GM23338 (cell line): ENCODE measurements at regions not wholly inside any gene's neighbourhood (a gene's known extent, or its start where the extent isn't known, plus 50 kb on each side); places are given as distances from the start of the nearest gene placed in this dataset.

Source experiments
- ATAC-seq: fragments of 200-7000 bp; cut with Tn5 transposase; 3 replicates; pipeline ENCODE4 v1.9.1; 2020
- DNase-seq: peaks from one replicate; pipeline ENCODE4 v3.0.0-alpha.2; 2015; ENCODE audit warnings: low spot score
- H2AFZ ChIP-seq: fragments of 200-600 bp; sonication (generic); 2 replicates; pipeline ENCODE4 v1.8.0; 2016; ENCODE audit warnings: antibody characterized with exemption, mild to moderate bottlenecking, moderate library complexity
- H3F3A ChIP-seq: fragments of 200-600 bp; sonication (generic); replicated peaks from 2 replicates; pipeline ENCODE4 v1.8.0; 2017; ENCODE audit warnings: antibody characterized with exemption, mixed run types, low read depth
- H3K27ac ChIP-seq: fragments of 200-600 bp; sonication (generic); 2 replicates; pipeline ENCODE4 v1.6.1; 2016; ENCODE audit warnings: low read depth
- H3K27me3 ChIP-seq: fragments of 200-600 bp; sonication (generic); 2 replicates; pipeline ENCODE4 v1.8.0; 2016; ENCODE audit warnings: mild to moderate bottlenecking, mixed run types, moderate library complexity; ENCODE audit not compliant: insufficient read depth
- H3K36me3 ChIP-seq: fragments of 200-600 bp; sonication (generic); 2 replicates; pipeline ENCODE4 v1.8.0; 2016; ENCODE audit warnings: mild to moderate bottlenecking; ENCODE audit not compliant: insufficient read depth
- H3K4me1 ChIP-seq: fragments of 200-600 bp; sonication (generic); 2 replicates; pipeline ENCODE4 v1.8.0; 2016; ENCODE audit warnings: mild to moderate bottlenecking, moderate library complexity; ENCODE audit not compliant: insufficient read depth
- H3K4me2 ChIP-seq: fragments of 200-600 bp; sonication (generic); 2 replicates; pipeline ENCODE4 v1.7.1; 2017; ENCODE audit warnings: mixed run types
- H3K4me3 ChIP-seq: fragments of 200-600 bp; sonication (generic); 2 replicates; pipeline ENCODE4 v1.6.1; 2016; ENCODE audit warnings: mixed run types
- H3K79me2 ChIP-seq: fragments of 200-600 bp; sonication (generic); replicated peaks from 2 replicates; pipeline ENCODE4 v1.8.0; 2017; ENCODE audit warnings: mild to moderate bottlenecking; ENCODE audit not compliant: insufficient read depth
- H3K9me2 ChIP-seq: fragments of 200-600 bp; sonication (generic); 2 replicates; pipeline ENCODE4 v1.8.0; 2017; ENCODE audit not compliant: insufficient read depth
- H4K20me1 ChIP-seq: fragments of 200-600 bp; sonication (generic); replicated peaks from 2 replicates; pipeline ENCODE4 v1.8.0; 2017; ENCODE audit warnings: mild to moderate bottlenecking; ENCODE audit not compliant: insufficient read depth
- H3K27ac Mint-ChIP-seq: 2 replicates; pipeline ENCODE4 v1.8.0; 2020; ENCODE audit warnings: inconsistent platforms, mild to moderate bottlenecking, moderate library complexity, mixed read lengths
- H3K27me3 Mint-ChIP-seq: 3 replicates; pipeline ENCODE4 v1.8.0; 2022; ENCODE audit warnings: low read depth, mild to moderate bottlenecking, moderate library complexity, mixed read lengths, inconsistent platforms; ENCODE audit not compliant: insufficient read depth, poor library complexity
- H3K36me3 Mint-ChIP-seq: 3 replicates; pipeline ENCODE4 v1.8.0; 2021; ENCODE audit warnings: low read depth, mild to moderate bottlenecking, inconsistent platforms, moderate library complexity, mixed read lengths
- H3K4me1 Mint-ChIP-seq: 3 replicates; pipeline ENCODE4 v1.8.0; 2020; ENCODE audit warnings: mild to moderate bottlenecking, inconsistent platforms, mixed read lengths
- H3K4me3 Mint-ChIP-seq: 3 replicates; pipeline ENCODE4 v1.8.0; 2021; ENCODE audit warnings: moderate library complexity, mild to moderate bottlenecking, inconsistent platforms, mixed read lengths
- H3K9me3 Mint-ChIP-seq: 3 replicates; pipeline ENCODE4 v1.8.0; 2020; ENCODE audit warnings: moderate library complexity, mild to moderate bottlenecking, inconsistent platforms, mixed read lengths
- CREB1 ChIP-seq: fragments of 250-450 bp; sonication (Bioruptor Pico); IDR thresholded peaks from 2 replicates; pipeline ENCODE4 v1.5.0; 2020; ENCODE audit warnings: low read depth, mild to moderate bottlenecking, moderate library complexity
- EZH2 ChIP-seq: fragments of 200-600 bp; sonication (generic); IDR thresholded peaks from one replicate; pipeline ENCODE4 v1.8.0; 2017; ENCODE audit warnings: antibody characterized with exemption, mild to moderate bottlenecking, low read depth; ENCODE audit not compliant: unreplicated experiment
- JUNB ChIP-seq: IDR thresholded peaks from one replicate; pipeline ENCODE4 v1.6.1; 2016; ENCODE audit warnings: antibody characterized with exemption; ENCODE audit not compliant: unreplicated experiment
- NANOG ChIP-seq: IDR thresholded peaks from 2 replicates; pipeline ENCODE4 v1.6.1; 2016; ENCODE audit warnings: antibody characterized with exemption, borderline replicate concordance
- POLR2AphosphoS5 ChIP-seq: IDR thresholded peaks from 2 replicates; pipeline ENCODE4 v1.6.1; 2016; ENCODE audit warnings: antibody characterized with exemption, low read depth
- REST ChIP-seq: IDR thresholded peaks from one replicate; pipeline ENCODE4 v1.6.1; 2018; ENCODE audit warnings: antibody characterized with exemption; ENCODE audit not compliant: unreplicated experiment
- STAT1 ChIP-seq: IDR thresholded peaks from one replicate; pipeline ENCODE4 v1.6.1; 2016; ENCODE audit warnings: antibody characterized with exemption; ENCODE audit not compliant: unreplicated experiment
- ZNF114 ChIP-seq: fragments of 250-450 bp; sonication (Bioruptor Pico); IDR thresholded peaks from 2 replicates; pipeline ENCODE4 v1.5.0; 2020; ENCODE audit warnings: mild to moderate bottlenecking, moderate library complexity
- ZNF331 ChIP-seq: fragments of 250-450 bp; sonication (Bioruptor Pico); IDR thresholded peaks from 2 replicates; pipeline ENCODE4 v1.5.0; 2020; ENCODE audit warnings: low read depth, mild to moderate bottlenecking, moderate library complexity
- ZNF462 ChIP-seq: fragments of 250-450 bp; sonication (Bioruptor Pico); IDR thresholded peaks from 2 replicates; pipeline ENCODE4 v1.5.0; 2020; ENCODE audit warnings: mild to moderate bottlenecking, moderate library complexity

- TF ChIP-seq ZNF462 (CRISPR knock-in tag) (no peak), EZH2 (no peak)
These were observed 157.0 kb upstream of the RBM19 start (continued) for GRCh38 chr12:114123108-114123507.

- Mint-ChIP-seq H3K9me3 (no peaks in the 10 kb centered on the region), H3K4me3 (no peak overlapping the region), H3K27me3 (peaks cover 2% of the 10 kb centered on the region), H3K36me3 (no peaks in the 10 kb centered on the region), H3K4me1 (peaks cover 11% of the 10 kb centered on the region), H3K27ac (no peak overlapping the region)
- no peaks in the 10 kb centered on the region for H3F3A ChIP-seq
- no peak overlapping the region for H3K4me3 ChIP-seq
- no peak for DNase-seq
- H3K36me3 ChIP-seq, result no peaks in the 10 kb centered on the region
- H2AFZ ChIP-seq, result no peak overlapping the region
- H4K20me1 ChIP-seq, result no peaks in the 10 kb centered on the region
- H3K27ac ChIP-seq, result no peak overlapping the region
- H3K4me2 ChIP-seq, result no peak overlapping the region
- no peaks in the 10 kb centered on the region for H3K4me1 ChIP-seq
- ATAC-seq, result no peak
- H3K27me3 ChIP-seq, result no peaks in the 10 kb centered on the region
- no peaks in the 10 kb centered on the region for H3K79me2 ChIP-seq
- peaks cover 11% of the 10 kb centered on the region for H3K9me2 ChIP-seq
- no peak for TF ChIP-seq CREB1 (CRISPR knock-in tag)
These were observed 155.9 kb upstream of the RBM19 start for GRCh38 chr12:114122016-114122415.

GRCh38 chr12:114119316-114119715 lies 153.2 kb upstream of the RBM19 start:
- Histone ChIP-seq H3K27ac (no peak overlapping the region), H3K9me2 (peaks cover 15% of the 10 kb centered on the region), H3K4me2 (no peak overlapping the region), H4K20me1 (no peaks in the 10 kb centered on the region), H3K27me3 (no peaks in the 10 kb centered on the region), H2AFZ (no peak overlapping the region), H3K36me3 (no peaks in the 10 kb centered on the region), H3K4me1 (no peaks in the 10 kb centered on the region), H3F3A (no peaks in the 10 kb centered on the region), H3K79me2 (no peaks in the 10 kb centered on the region), H3K4me3 (no peak overlapping the region)
- no peak overlapping the region for H3K27ac Mint-ChIP-seq
- 0 out of 3 replicates have a peak, but pooled peaks cover 7% of the 10 kb centered on the region for H3K9me3 Mint-ChIP-seq
- no peak overlapping the region for H3K4me3 Mint-ChIP-seq
- no peaks in the 10 kb centered on the region for H3K36me3 Mint-ChIP-seq
- DNase-seq (no peak), ATAC-seq (no peak)
- H3K27me3 Mint-ChIP-seq, result peaks cover 2% of the 10 kb centered on the region
- H3K4me1 Mint-ChIP-seq, result peaks cover 11% of the 10 kb centered on the region
- TF ChIP-seq NANOG (no peak), STAT1 (no peak), ZNF331 (no peak), REST (no peak), POLR2AphosphoS5 (no peak), ZNF114 (CRISPR knock-in tag) (no peak), JUNB (no peak)
